HepG2 (cell line): ENCODE measurements at regions not wholly inside any gene's neighbourhood (a gene's known extent, or its start where the extent isn't known, plus 50 kb on each side); places are given as distances from the start of the nearest gene placed in this dataset.

Source experiments
- ATAC-seq: fragments of 200-7000 bp; cut with Tn5 transposase; 3 replicates; pipeline ENCODE4 v1.9.1; 2020; ENCODE audit warnings: mild to moderate bottlenecking, moderate library complexity
- BruUV-seq: library from RNA; stranded (reverse); fragments of 400-500 nt; replicated peaks from 2 replicates; lab custom pipeline; 2021; lab: Mats Ljungman, UMichigan
- CTCF ChIA-PET: fragments of 300-600 bp; formaldehyde crosslinking; extraction: SDS; loops from one replicate; lab custom pipeline; 2021; ENCODE audit warnings: low total read pairs, inconsistent platforms, low intra/inter-chr PET ratio; lab: Yijun Ruan, JAX
- POLR2A ChIA-PET: fragments of 350-600 bp; sonication (Branson Sonifier 250); formaldehyde crosslinking; loops from one replicate; lab custom pipeline; 2020; ENCODE audit warnings: antibody characterized with exemption, inconsistent platforms; lab: Yijun Ruan, JAX
- DNase-seq: peaks from one replicate; pipeline ENCODE4 v3.0.0-alpha.2; 2015; ENCODE audit warnings: low spot score
- FAIRE-seq: peaks from 3 replicates; lab custom pipeline; 2011; peaks lifted over from hg19 to GRCh38; lab: Jason Lieb, UNC
- H2AFZ ChIP-seq: one replicate; pipeline ENCODE4 v1.6.1; 2011; ENCODE audit warnings: low read length, inconsistent platforms
- H3K27ac ChIP-seq: fragments of 300-600 bp; 3 replicates; pipeline ENCODE4 v1.8.0; 2011; ENCODE audit warnings: mixed run types, mild to moderate bottlenecking, mixed read lengths, low read length, inconsistent platforms; ENCODE audit not compliant: insufficient read depth; ENCODE audit errors: extremely low read length
- H3K27me3 ChIP-seq, 2 experiments: fragments of 200-600 bp in 1 of 2; 2 replicates in 1 of 2; 3 replicates in 1 of 2; pipeline versions ENCODE4 v1.6.0 to v1.8.0; 2011; ENCODE audit warnings: low read length in 2 of 2, mild to moderate bottlenecking in 2 of 2, moderate library complexity in 2 of 2, inconsistent platforms in 1 of 2; ENCODE audit not compliant: insufficient read depth in 2 of 2, control insufficient read depth in 1 of 2
- H3K36me3 ChIP-seq, 2 experiments: fragments of 200-600 bp in 1 of 2; replicated peaks in 1 of 2; 2 replicates in 1 of 2; 3 replicates in 1 of 2; pipeline versions ENCODE4 v1.5.1 to v1.8.0; 2011; ENCODE audit warnings: low read length in 2 of 2, inconsistent platforms in 1 of 2; ENCODE audit not compliant: insufficient read depth in 2 of 2, control insufficient read depth in 1 of 2
- H3K4me1 ChIP-seq: 2 replicates; pipeline ENCODE4 v1.5.1; 2012; ENCODE audit warnings: low read length, inconsistent platforms; ENCODE audit not compliant: insufficient read depth
- H3K4me2 ChIP-seq: 2 replicates; pipeline ENCODE4 v1.6.0; 2011; ENCODE audit warnings: low read depth, low read length, inconsistent platforms
- H3K4me3 ChIP-seq, 3 experiments: fragments of 200-600 bp in 1 of 3; sonication (generic), shearing (Covaris generic) in 1 of 3; replicated peaks in 1 of 3; 2 replicates each; pipeline ENCODE4 v1.5.1; 2011 to 2016; ENCODE audit warnings: low read length in 3 of 3, inconsistent platforms in 2 of 3, low read depth in 2 of 3, mild to moderate bottlenecking in 2 of 3, control low read depth in 1 of 3, mixed read lengths in 1 of 3; ENCODE audit not compliant: insufficient read depth in 1 of 3
- H3K79me2 ChIP-seq: one replicate; pipeline ENCODE4 v1.6.1; 2011; ENCODE audit warnings: low read length, inconsistent platforms; ENCODE audit not compliant: insufficient read depth
- H3K9ac ChIP-seq: 2 replicates; pipeline ENCODE4 v1.6.0; 2011; ENCODE audit warnings: mild to moderate bottlenecking, low read depth, low read length, inconsistent platforms; ENCODE audit not compliant: insufficient read depth
- H3K9me3 ChIP-seq: 2 replicates; pipeline ENCODE4 v1.5.1; 2012; ENCODE audit warnings: mild to moderate bottlenecking, low read length
- H4K20me1 ChIP-seq: 2 replicates; pipeline ENCODE4 v1.6.0; 2011; ENCODE audit warnings: inconsistent platforms, mild to moderate bottlenecking, low read length, moderate library complexity; ENCODE audit not compliant: insufficient read depth
- AGO1 ChIP-seq: fragments of 200-400 bp; formaldehyde crosslinking; IDR thresholded peaks from 2 replicates; pipeline ENCODE4 v1.6.1; 2017; ENCODE audit warnings: mild to moderate bottlenecking, low read depth, low read length, moderate library complexity; ENCODE audit not compliant: poor library complexity, severe bottlenecking
- ARNT ChIP-seq: fragments of 450-650 bp; IDR thresholded peaks from 2 replicates; pipeline ENCODE4 v1.6.1; 2017
- ATF1 ChIP-seq: IDR thresholded peaks from 2 replicates; pipeline ENCODE4 v1.6.1; 2016; ENCODE audit warnings: mild to moderate bottlenecking, control low read depth
- BCL6 ChIP-seq: IDR thresholded peaks from 2 replicates; pipeline ENCODE4 v1.6.1; 2016; ENCODE audit warnings: missing genetic modification reagents, missing compliant biosample characterization
- CEBPZ ChIP-seq: IDR thresholded peaks from 2 replicates; pipeline ENCODE4 v1.6.1; 2012; ENCODE audit warnings: low read length, improper control_type of control experiment
- HNRNPUL1 ChIP-seq: fragments of 200-400 bp; formaldehyde crosslinking; IDR thresholded peaks from 2 replicates; pipeline ENCODE4 v1.6.1; 2017; ENCODE audit warnings: low read depth, mild to moderate bottlenecking, low read length, moderate library complexity
- NFRKB ChIP-seq: fragments of 450-650 bp; IDR thresholded peaks from 2 replicates; pipeline ENCODE4 v1.6.1; 2017
- PAWR ChIP-seq: sonication (generic); formaldehyde crosslinking; IDR thresholded peaks from 2 replicates; pipeline ENCODE4 v1.4.0; 2020; ENCODE audit warnings: missing genetic modification reagents, mild to moderate bottlenecking, borderline replicate concordance
- RCOR2 ChIP-seq: IDR thresholded peaks from 2 replicates; pipeline ENCODE4 v1.6.1; 2016; ENCODE audit warnings: missing biosample characterization, missing genetic modification reagents
- SIX1 ChIP-seq: sonication (generic); formaldehyde crosslinking; IDR thresholded peaks from 2 replicates; pipeline ENCODE4 v1.4.0; 2020; ENCODE audit warnings: missing genetic modification reagents, borderline replicate concordance
- ZNF12 ChIP-seq: sonication (generic); formaldehyde crosslinking; IDR thresholded peaks from 2 replicates; pipeline ENCODE4 v1.5.0; 2020; ENCODE audit warnings: missing genetic modification reagents
- ZNF292 ChIP-seq: sonication (generic); formaldehyde crosslinking; IDR thresholded peaks from 2 replicates; pipeline ENCODE4 v1.8.1; 2022; ENCODE audit warnings: mild to moderate bottlenecking, low read depth, missing genetic modification reagents, borderline replicate concordance
- ZNF775 ChIP-seq: sonication (generic); formaldehyde crosslinking; IDR thresholded peaks from 2 replicates; pipeline ENCODE4 v1.4.0; 2020; ENCODE audit warnings: missing genetic modification reagents, mild to moderate bottlenecking, moderate library complexity, borderline replicate concordance
- ZSCAN12 ChIP-seq: sonication (generic); formaldehyde crosslinking; IDR thresholded peaks from 2 replicates; pipeline ENCODE4 v1.9.0; 2021; ENCODE audit warnings: mild to moderate bottlenecking, missing genetic modification reagents
- WGBS: methylation state at CpG from one replicate; pipeline ENCODE4 v1.1.6; 2017; ENCODE audit warnings: low lambda C conversion rate; 5-methylcytosine and 5-hydroxymethylcytosine counted together
- in situ Hi-C: cut with HindIII; loops from 2 replicates; pipeline ENCODE4 v1.10.0; 2017; ENCODE audit warnings: low pct_unique_long_range_greater_than_20kb; ENCODE audit not compliant: extremely low pct_ligation_motif_present
- intact Hi-C: fragments of 100-400 bp; cut with micrococcal nuclease; formaldehyde crosslinking; loops from one replicate; pipeline ENCODE4 v1.10.0; 2022; ENCODE audit not compliant: unreplicated experiment
- TF ChIP-seq, protein P1 (sequence below): sonication (generic); formaldehyde crosslinking; IDR thresholded peaks from 2 replicates; pipeline ENCODE4 v1.5.0; 2020; ENCODE audit warnings: mild to moderate bottlenecking, missing genetic modification reagents

GRCh38 chr4:171538601-171539100 lies 274.6 kb upstream of the GALNTL6 start:
- Histone ChIP-seq H3K4me1 (no peaks in the 10 kb centered on the region), H3K27ac (no peak overlapping the region), H3K9ac (no peak overlapping the region), H2AFZ (no peak overlapping the region)
- FAIRE-seq: no peak
- 0% methylated on average over 1 of the region's 1 CpG for WGBS
- DNase-seq: no peak
- TF ChIP-seq ZSCAN12 (CRISPR knock-in tag): no peak
- no peak for TF ChIP-seq SIX1 (CRISPR knock-in tag)
- TF ChIP-seq ATF1 (CRISPR knock-in tag): no peak
- TF ChIP-seq AGO1: no peak
- TF ChIP-seq RCOR2 (CRISPR knock-in tag): no peak
- TF ChIP-seq ARNT: no peak
- no peak for TF ChIP-seq CEBPZ
- TF ChIP-seq ZNF775 (CRISPR knock-in tag): no peak
- no peak for TF ChIP-seq HNRNPUL1
- TF ChIP-seq ZNF292 (CRISPR knock-in tag): no peak
- TF ChIP-seq, protein P1, sequence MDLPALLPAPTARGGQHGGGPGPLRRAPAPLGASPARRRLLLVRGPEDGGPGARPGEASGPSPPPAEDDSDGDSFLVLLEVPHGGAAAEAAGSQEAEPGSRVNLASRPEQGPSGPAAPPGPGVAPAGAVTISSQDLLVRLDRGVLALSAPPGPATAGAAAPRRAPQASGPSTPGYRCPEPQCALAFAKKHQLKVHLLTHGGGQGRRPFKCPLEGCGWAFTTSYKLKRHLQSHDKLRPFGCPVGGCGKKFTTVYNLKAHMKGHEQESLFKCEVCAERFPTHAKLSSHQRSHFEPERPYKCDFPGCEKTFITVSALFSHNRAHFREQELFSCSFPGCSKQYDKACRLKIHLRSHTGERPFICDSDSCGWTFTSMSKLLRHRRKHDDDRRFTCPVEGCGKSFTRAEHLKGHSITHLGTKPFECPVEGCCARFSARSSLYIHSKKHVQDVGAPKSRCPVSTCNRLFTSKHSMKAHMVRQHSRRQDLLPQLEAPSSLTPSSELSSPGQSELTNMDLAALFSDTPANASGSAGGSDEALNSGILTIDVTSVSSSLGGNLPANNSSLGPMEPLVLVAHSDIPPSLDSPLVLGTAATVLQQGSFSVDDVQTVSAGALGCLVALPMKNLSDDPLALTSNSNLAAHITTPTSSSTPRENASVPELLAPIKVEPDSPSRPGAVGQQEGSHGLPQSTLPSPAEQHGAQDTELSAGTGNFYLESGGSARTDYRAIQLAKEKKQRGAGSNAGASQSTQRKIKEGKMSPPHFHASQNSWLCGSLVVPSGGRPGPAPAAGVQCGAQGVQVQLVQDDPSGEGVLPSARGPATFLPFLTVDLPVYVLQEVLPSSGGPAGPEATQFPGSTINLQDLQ: no peak
- no peak for TF ChIP-seq NFRKB
- no peak for TF ChIP-seq BCL6
- TF ChIP-seq PAWR (CRISPR knock-in tag): no peak
- TF ChIP-seq ZNF12 (CRISPR knock-in tag): no peak
- TF ChIP-seq, all 625 proteins: peak for 0
- Histone ChIP-seq H3K79me2 (no peaks in the 10 kb centered on the region), H3K36me3 (no peaks in the 10 kb centered on the region), H3K9me3 (no peaks in the 10 kb centered on the region), H4K20me1 (no peaks in the 10 kb centered on the region), H3K27me3 (no peaks in the 10 kb centered on the region), H3K4me2 (no peak overlapping the region), H3K4me3 (no peak overlapping the region)
- in situ Hi-C loops (no loop called here), intact Hi-C loops (no loop called here)
- POLR2A ChIA-PET: no interaction called here
- no peak for ATAC-seq
- no TSS peak for BruUV-seq
- CTCF ChIA-PET: no interaction called here
